Activated T-helper 9 cell treated with anti-CD3 and anti-CD28 coated beads, Interleukin-2, amount 50 U/mL, for 16 hours (primary cell): ENCODE measurements at regions not wholly inside any gene's neighbourhood (a gene's known extent, or its start where the extent isn't known, plus 50 kb on each side); places are given as distances from the start of the nearest gene placed in this dataset.

Source experiments
- DNase-seq: peaks from one replicate; pipeline ENCODE4 v3.0.0-alpha.2; 2020; ENCODE audit warnings: low read depth

GRCh38 chr2:198702796-198703195 lies 754.9 kb downstream of the SATB2 start:
- DNase-seq: no peak

DNA sequence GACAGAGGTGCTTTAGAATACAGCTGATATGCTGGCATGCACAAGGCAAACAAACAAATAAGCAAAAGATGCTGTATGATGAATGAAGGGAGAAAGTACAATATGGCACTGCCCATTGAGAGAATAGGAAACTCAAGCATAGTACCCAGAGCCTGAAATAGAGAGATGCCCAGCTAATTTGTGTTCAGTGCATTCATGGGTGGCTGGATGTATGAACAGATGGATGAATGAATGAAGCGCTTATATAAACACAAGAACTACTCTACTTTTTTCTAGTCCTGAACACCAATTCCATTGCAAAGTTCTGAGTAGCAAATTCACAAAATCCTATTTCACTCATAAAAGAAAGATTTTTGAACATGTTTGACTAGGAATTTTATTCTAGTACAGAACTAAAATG lies 756.3 kb downstream of the SATB2 start:
- DNase-seq: no peak

DNA sequence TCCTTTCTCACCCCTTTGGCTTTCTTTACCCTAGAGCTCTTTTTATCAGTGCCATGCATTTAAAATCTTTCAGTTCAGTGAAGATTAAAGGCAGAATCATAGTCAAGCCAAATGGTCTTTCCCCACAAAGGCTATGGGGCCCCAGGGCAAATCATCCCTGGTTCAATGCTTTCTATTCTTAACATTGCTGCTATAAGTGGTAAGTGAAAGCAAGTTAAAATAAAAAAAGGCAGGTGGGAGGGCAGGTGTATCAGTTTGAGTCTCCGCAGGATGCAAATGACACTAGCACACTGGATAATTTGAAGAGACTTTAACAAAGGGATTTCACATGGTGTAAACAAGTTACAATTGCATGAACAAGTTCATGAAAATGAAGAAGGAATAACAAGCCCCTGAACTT lies 757.4 kb downstream of the SATB2 start:
- no peak for DNase-seq

DNA sequence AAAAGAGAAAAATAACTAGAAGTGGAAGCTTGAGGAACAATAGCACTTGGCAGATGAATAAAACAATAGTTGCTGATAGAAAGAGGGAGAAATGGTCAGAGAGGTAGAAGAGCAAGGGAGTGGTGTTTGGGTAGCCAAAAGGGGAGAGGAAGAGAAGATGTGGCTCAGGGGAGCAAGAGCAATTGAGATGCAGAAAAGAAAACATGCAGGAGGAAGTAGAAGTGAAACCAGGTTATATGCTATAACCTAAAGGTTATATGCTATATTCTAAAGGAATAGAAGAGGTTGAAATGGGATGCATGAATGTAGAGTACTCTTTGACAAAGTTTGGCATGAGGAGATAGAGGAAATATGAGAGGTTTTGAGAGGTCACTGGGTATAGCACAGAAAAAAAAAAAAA lies 759.5 kb downstream of the SATB2 start:
- DNase-seq: no peak

DNA sequence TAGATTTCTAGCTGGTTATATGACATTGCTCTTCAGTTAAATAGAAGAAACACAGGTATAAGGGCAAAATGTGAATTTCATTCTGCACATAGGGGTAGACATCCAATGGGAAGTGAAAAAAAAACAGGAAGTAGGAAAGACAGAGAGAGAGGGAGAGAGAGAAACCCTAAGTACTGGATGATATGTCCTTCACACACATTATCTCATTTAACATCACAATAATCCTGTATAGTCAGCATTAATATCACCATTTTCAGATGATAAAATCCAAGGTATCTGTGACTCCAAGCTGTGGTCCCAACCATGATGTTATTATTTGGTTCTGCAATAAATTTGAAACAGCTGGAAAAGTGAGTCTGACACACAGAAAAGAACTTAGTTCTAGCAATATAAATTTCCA lies 759.9 kb downstream of the SATB2 start:
- DNase-seq: no peak

GRCh38 chr2:198697218-198697617 lies 760.5 kb downstream of the SATB2 start:
- no peak for DNase-seq

DNA sequence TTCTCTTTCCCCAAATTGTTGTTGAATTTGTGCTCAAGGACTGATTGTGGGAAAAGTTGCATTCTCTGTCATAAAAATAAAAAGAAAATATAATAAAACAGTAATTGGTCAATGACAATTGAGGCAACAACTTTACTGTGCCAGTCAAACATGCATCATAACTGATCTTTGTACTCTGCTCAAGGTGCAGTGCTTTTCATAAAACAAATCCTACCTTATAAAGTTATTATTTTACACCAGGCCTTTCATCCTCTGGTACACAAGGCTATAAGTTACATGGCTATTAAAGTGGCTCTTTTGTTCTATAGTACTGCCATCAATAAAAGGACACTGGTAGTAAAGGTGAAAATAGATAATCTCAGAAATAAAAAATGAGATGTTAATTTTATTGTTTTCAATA lies 761.9 kb downstream of the SATB2 start:
- DNase-seq: no peak

DNA sequence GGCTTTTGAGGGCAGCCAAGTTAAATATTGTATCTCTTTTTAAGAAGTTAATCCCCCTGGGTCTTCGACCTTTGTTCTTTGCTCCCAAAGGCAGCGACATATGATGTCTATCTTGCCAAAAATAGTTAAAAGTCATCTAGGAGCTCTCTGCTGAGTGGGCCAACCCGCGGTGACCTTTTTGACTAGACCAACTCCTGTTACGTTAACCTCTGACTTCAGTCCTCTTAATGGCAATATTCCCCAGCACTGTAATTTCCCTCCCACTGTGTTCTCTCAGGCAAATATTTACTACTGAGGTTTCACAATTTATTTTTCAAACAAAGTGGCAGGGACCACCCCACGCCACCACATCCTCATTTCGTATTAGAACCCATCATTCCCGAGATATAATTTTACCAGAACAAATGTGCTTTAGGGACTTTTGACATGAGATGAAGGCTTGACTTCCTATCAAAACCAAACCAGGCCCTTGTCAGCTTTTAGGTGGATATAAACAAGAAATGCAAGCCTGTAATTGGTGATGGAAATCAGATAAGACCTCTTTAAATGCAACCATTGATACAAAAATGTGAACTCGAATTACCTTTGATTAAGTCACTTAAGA lies 764.7 kb downstream of the SATB2 start:
- no peak for DNase-seq

DNA sequence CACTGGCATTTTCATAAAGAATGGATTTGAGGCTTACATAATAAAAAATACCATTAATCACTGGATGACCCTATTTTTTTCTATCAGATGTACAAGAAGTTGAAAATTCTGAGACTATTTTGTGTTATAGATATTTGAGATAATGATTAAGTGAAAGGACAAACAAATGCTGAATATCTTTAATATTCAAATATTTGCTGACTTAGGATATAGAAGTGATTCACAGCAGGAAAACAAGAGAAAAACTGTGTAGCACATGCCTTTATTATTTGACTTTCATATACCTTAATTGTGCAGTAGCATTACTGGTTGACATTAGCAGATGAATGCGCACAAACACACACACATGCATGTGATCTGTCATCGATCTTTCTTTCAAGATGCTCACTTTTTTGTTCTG lies 766.5 kb downstream of the SATB2 start:
- no peak for DNase-seq

- no peak for DNase-seq
Measured at GRCh38 chr2:198664321-198664720, 793.4 kb downstream of the SATB2 start.

- DNase-seq: no peak
Measured at GRCh38 chr2:198662905-198663304, 794.8 kb downstream of the SATB2 start.

DNA sequence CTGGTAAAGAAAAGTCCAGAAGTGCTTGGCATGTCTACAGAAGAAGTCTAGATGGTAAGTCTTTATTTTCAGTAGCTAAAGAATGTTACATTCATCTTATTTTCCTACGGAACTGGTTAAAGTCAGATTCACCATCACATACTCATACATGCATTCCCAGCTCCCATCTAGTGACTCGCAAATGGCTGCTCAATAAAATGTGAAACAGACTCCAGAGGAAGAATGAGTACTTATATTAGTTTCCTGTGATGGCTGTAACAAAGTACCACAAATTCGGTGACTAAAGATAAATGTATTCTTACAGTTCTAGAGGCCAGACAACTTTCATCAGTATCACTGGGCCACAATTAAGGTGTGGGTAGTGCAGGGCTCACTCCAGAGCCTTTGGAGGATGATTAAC lies 797.2 kb downstream of the SATB2 start:
- no peak for DNase-seq

DNA sequence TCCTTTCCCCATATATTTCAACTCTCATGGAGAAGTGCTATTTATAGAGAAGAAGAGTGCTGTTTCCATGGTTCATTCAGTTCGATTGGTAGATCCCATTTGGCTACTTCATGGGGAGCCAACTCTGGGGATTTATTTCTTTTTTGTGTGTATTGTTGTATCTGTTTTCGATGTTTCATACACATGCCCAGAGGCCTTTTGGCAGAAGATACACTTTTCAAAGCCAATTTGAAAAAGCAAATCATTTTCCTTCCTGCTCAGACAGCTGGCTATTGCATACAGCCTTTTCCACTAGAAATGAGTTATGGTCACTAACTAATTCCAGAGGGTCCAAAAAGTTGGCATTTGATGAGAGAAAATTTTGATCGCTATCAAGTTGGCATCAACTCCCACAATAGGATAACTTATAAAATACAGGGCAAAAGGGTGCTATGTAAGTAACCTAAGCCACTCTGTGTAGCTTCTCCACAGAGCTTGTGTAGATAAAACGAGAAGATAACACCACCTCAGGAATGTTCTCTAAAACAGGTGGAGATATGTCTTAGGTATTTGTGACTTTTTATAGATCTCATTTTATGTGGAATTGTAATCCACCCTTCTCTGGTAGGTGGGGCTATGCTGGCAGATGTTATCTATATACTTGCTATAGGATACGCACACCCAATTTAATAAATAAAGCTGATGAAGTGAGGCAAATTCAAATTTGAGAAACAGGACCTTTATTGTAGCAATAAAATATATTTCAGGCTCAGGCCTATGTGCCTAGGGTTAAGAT lies 798.5 kb downstream of the SATB2 start:
- DNase-seq: no peak

GRCh38 chr2:198657512-198658121 lies 800.1 kb downstream of the SATB2 start:
- DNase-seq: no peak

- no peak for DNase-seq
Measured at GRCh38 chr2:198656869-198657268, 800.9 kb downstream of the SATB2 start.

DNA sequence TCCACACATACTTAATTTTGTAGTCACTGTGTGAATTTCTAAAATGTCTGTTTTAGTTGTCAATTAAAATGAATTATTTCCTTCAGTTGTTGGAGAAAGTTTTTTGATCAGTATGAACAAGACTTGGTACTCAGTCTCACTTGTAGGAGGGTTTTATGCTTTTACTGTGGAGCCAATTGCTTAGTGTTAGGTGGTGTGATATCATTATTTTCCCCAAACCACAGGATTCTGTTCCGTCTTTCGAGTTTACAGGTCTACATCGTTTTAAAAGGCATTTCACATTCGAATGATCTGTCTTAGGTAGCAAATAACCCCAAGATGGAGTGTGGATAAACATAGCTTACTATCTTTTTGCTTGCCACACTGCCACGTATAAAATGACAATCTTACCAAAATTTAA lies 803.1 kb downstream of the SATB2 start:
- no peak for DNase-seq

- no peak for DNase-seq
Measured at GRCh38 chr2:198653311-198653710, 804.4 kb downstream of the SATB2 start.

DNA sequence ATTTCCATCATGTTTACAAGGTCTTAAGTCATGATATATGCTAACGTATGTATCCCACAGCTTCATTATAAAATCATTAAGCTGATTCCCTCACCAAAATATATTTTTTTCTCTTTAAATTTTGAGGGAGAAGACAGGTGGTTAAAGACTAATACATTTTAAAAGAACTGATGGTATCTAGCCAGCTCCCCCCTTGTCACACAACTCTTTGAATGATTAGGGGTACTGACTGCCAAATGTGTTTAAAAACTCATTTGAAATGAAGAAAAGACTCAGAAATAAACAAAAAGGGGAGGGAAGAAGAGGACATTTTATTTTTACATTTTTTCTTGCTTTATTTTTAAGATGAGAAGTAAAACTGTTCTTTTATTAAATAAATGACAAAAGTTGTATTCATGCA lies 805.3 kb downstream of the SATB2 start:
- no peak for DNase-seq

- DNase-seq: no peak
Measured at GRCh38 chr2:198645816-198646215, 811.9 kb downstream of the SATB2 start.

DNA sequence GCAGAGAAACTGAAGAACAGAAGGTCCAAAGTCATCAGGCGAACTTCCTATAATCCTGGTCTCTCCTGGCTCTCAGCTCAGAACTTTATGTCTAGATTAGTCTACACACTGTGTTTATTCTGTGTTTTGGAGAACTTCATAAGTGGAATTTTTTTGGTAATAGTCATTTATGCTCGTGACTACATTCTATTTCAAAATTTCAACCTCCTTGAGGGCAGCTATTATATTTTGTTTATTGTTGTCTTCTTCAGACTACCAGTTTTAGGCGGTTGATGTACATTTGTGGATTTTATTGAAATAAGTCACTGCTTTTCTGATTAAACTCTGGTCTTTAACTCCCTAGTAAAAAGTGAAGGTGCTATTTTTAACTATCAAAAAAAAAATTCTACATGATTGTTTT lies 816.6 kb downstream of the SATB2 start:
- no peak for DNase-seq

GRCh38 chr2:198640463-198640862 lies 817.3 kb downstream of the SATB2 start:
- no peak for DNase-seq

DNA sequence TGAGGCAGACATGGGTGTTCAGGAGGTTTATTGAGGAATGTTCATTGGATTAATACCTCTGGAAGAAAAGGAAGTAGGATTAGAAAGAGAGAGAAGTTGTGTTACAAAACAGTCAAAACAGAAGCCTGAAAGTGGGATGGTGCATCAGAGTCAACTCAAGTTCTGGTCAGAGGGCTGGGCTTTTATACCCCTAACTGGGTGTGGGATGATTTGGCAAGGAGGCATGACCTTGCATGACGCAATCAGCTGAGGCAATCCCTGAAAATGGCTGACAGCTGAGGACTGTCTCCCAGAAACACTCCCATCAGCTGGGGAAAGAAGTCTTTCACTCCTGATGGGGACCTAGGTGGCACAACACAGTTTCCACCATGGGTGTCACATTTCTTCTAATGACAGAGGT lies 818.2 kb downstream of the SATB2 start:
- no peak for DNase-seq

DNA sequence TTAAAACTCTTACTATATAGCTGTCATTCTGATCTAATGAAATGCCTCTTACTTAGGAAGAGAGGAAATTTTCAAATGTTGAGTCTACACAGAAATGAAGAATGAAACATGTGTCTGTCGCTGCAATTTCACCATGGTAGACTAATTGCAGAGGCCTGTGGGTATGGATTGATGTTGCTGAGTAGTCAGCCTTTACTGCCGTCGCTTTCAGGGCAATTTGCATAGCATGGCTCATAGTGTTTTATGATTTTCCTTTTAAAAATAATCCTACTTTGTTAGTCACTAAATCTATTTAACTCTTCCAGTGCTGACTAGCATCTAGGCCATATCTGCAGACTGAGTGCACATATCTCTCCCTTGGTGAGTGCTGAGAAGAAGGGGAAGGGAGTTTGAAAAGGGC lies 819.2 kb downstream of the SATB2 start:
- DNase-seq: no peak

DNA sequence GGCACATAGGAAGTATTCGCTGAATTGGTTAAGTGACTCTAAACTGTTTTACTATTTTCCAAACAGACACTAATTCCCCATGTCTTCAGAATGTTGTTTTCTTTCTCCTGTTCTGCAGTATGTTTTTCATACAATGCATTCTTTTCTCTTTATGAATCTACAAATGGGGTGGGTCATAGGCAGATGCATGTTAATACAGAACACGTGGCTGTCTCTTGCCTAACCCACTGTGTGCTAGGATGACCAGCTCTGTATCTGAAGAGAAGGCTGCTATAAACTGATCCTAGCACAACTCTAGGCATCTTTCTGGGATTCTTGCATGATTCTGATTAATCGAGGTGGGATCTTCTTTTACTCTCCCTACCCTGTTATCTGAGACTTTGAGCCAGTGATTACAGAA lies 826.0 kb downstream of the PLCL1 start:
- DNase-seq: no peak
